ENCODE measurements at regions not wholly inside any gene's neighbourhood (a gene's known extent, or its start where the extent isn't known, plus 50 kb on each side); places are given as distances from the start of the nearest gene placed in this dataset.

- Histone ChIP-seq H3K4me3 (ENCODE audit: low read length) (no peak overlapping the region), H3K36me3 (ENCODE audit: insufficient read depth, low read depth, low read length) (no peaks in the 10 kb centered on the region), H3K4me1 (ENCODE audit: insufficient read depth, low read length) (no peaks in the 10 kb centered on the region), H3K27me3 (ENCODE audit: insufficient read depth, low read length) (no peaks in the 10 kb centered on the region), H3K27ac (ENCODE audit: low read length) (no peak overlapping the region), H3K9ac (ENCODE audit: low read depth, low read length) (no peak overlapping the region), H3K9me3 (ENCODE audit: insufficient read depth, low read depth, low read length) (no peaks in the 10 kb centered on the region)
Observed at GRCh38 chr5:163385824-163386223, 51.6 kb upstream of the CCNG1 start.

- Histone ChIP-seq H3K4me1 (ENCODE audit: insufficient read depth, low read length) (no peaks in the 10 kb centered on the region), H3K27me3 (ENCODE audit: insufficient read depth, low read length) (no peaks in the 10 kb centered on the region), H3K36me3 (ENCODE audit: insufficient read depth, low read depth, low read length) (no peaks in the 10 kb centered on the region), H3K9me3 (ENCODE audit: insufficient read depth, low read depth, low read length) (no peaks in the 10 kb centered on the region), H3K4me3 (ENCODE audit: low read length) (no peak overlapping the region), H3K27ac (ENCODE audit: low read length) (no peak overlapping the region), H3K9ac (ENCODE audit: low read depth, low read length) (no peak overlapping the region)
Observed at GRCh38 chr5:163386352-163386751, 51.0 kb upstream of the CCNG1 start.

GRCh38 chr5:163387589-163388343 is 49.6 kb upstream of the CCNG1 start:
- Histone ChIP-seq H3K27me3 (ENCODE audit: insufficient read depth, low read length) (no peaks in the 10 kb centered on the region), H3K27ac (ENCODE audit: low read length) (no peak overlapping the region), H3K4me1 (ENCODE audit: insufficient read depth, low read length) (no peaks in the 10 kb centered on the region), H3K9ac (ENCODE audit: low read depth, low read length) (no peak overlapping the region), H3K36me3 (ENCODE audit: insufficient read depth, low read depth, low read length) (no peaks in the 10 kb centered on the region), H3K9me3 (ENCODE audit: insufficient read depth, low read depth, low read length) (no peaks in the 10 kb centered on the region), H3K4me3 (ENCODE audit: low read length) (no peak overlapping the region)

All from iPS-20b (cell line).